HEK293 (cell line): ENCODE measurements at regions not wholly inside any gene's neighbourhood (a gene's known extent, or its start where the extent isn't known, plus 50 kb on each side); places are given as distances from the start of the nearest gene placed in this dataset.

Experiments used
- CTCF ChIA-PET: fragments of 350-600 bp; formaldehyde crosslinking; extraction: SDS; loops from one replicate; lab custom pipeline; 2021; ENCODE audit warnings: antibody characterized with exemption; lab: Yijun Ruan, JAX
- POLR2A ChIA-PET: fragments of 300-600 bp; formaldehyde crosslinking; extraction: SDS; loops from one replicate; lab custom pipeline; 2020; ENCODE audit warnings: antibody characterized with exemption, inconsistent platforms; lab: Yijun Ruan, JAX
- H3K27ac ChIP-seq: fragments of 200-500 bp; sonication (Bioruptor generic); 2 replicates; pipeline ENCODE4 v1.5.1; 2014; ENCODE audit warnings: low read depth, low read length, control low read depth, inconsistent platforms; ENCODE audit errors: extremely low read depth
- H3K36me3 ChIP-seq, 2 experiments: fragments of 200-500 bp in 1 of 2; sonication (Bioruptor generic) in 1 of 2; 1 replicate in 1 of 2; 2 replicates in 1 of 2; pipeline ENCODE4 v1.5.1; 2014 to 2017; ENCODE audit warnings: inconsistent platforms in 2 of 2, low read length in 2 of 2; ENCODE audit not compliant: control insufficient read depth in 2 of 2, insufficient read depth in 1 of 2
- H3K4me1 ChIP-seq: fragments of 200-500 bp; sonication (Bioruptor generic); 2 replicates; pipeline ENCODE4 v1.5.1; 2014; ENCODE audit warnings: mild to moderate bottlenecking, low read length, inconsistent platforms; ENCODE audit not compliant: control insufficient read depth, insufficient read depth
- H3K4me3 ChIP-seq: 2 replicates; pipeline ENCODE4 v1.5.1; 2011; ENCODE audit warnings: low read depth, mild to moderate bottlenecking, control low read depth, low read length, moderate library complexity
- H3K9me3 ChIP-seq: fragments of 200-500 bp; sonication (Bioruptor generic); 2 replicates; pipeline ENCODE4 v1.5.1; 2014; ENCODE audit warnings: low read depth, low read length, inconsistent platforms; ENCODE audit not compliant: control insufficient read depth, insufficient read depth
- KLF1 ChIP-seq: fragments of 450-650 bp; formaldehyde crosslinking; IDR thresholded peaks from 2 replicates; pipeline ENCODE4 v1.5.1; 2016; ENCODE audit warnings: missing biosample characterization, missing genetic modification characterization
- KLF7 ChIP-seq: fragments of 450-650 bp; formaldehyde crosslinking; IDR thresholded peaks from 2 replicates; pipeline ENCODE4 v1.5.1; 2016; ENCODE audit warnings: missing biosample characterization, missing genetic modification characterization, borderline replicate concordance
- PBX3 ChIP-seq: sonication (generic); formaldehyde crosslinking; IDR thresholded peaks from 2 replicates; pipeline ENCODE4 v1.8.1; 2022; ENCODE audit warnings: mild to moderate bottlenecking, moderate library complexity, missing genetic modification reagents
- SALL2 ChIP-seq: fragments of 450-650 bp; formaldehyde crosslinking; IDR thresholded peaks from 2 replicates; pipeline ENCODE4 v1.5.0; 2017; ENCODE audit warnings: missing biosample characterization, mild to moderate bottlenecking, missing genetic modification characterization, borderline replicate concordance
- ZBTB20 ChIP-seq: fragments of 450-650 bp; formaldehyde crosslinking; IDR thresholded peaks from 2 replicates; pipeline ENCODE4 v1.5.1; 2016; ENCODE audit warnings: missing biosample characterization, missing genetic modification characterization
- ZBTB48 ChIP-seq: fragments of 450-650 bp; formaldehyde crosslinking; IDR thresholded peaks from 2 replicates; pipeline ENCODE4 v1.5.1; 2016; ENCODE audit warnings: missing biosample characterization, missing genetic modification characterization
- ZEB2 ChIP-seq: fragments of 450-650 bp; formaldehyde crosslinking; IDR thresholded peaks from 2 replicates; pipeline ENCODE4 v1.5.1; 2016; ENCODE audit warnings: missing biosample characterization, missing genetic modification characterization
- ZNF112 ChIP-seq: fragments of 450-650 bp; formaldehyde crosslinking; IDR thresholded peaks from 2 replicates; pipeline ENCODE4 v1.5.0; 2017; ENCODE audit warnings: missing biosample characterization, missing genetic modification characterization
- ZNF132 ChIP-seq: fragments of 450-650 bp; formaldehyde crosslinking; IDR thresholded peaks from 2 replicates; pipeline ENCODE4 v1.5.1; 2017; ENCODE audit warnings: missing biosample characterization, missing genetic modification characterization, borderline replicate concordance
- ZNF140 ChIP-seq: fragments of 450-650 bp; formaldehyde crosslinking; IDR thresholded peaks from 2 replicates; pipeline ENCODE4 v1.5.1; 2016; ENCODE audit warnings: missing biosample characterization, missing genetic modification characterization
- ZNF18 ChIP-seq: fragments of 450-650 bp; formaldehyde crosslinking; IDR thresholded peaks from 2 replicates; pipeline ENCODE4 v1.5.1; 2016; ENCODE audit warnings: missing biosample characterization, missing genetic modification characterization
- ZNF202 ChIP-seq: fragments of 450-650 bp; formaldehyde crosslinking; IDR thresholded peaks from 2 replicates; pipeline ENCODE4 v1.5.1; 2016; ENCODE audit warnings: missing biosample characterization, missing genetic modification characterization, borderline replicate concordance
- ZNF37A ChIP-seq: fragments of 450-650 bp; IDR thresholded peaks from 2 replicates; pipeline ENCODE4 v1.5.1; 2018; ENCODE audit warnings: missing biosample characterization, missing genetic modification characterization
- ZNF518A ChIP-seq: fragments of 450-650 bp; formaldehyde crosslinking; conservative IDR thresholded peaks from 2 replicates; pipeline ENCODE4 v1.5.1; 2016; ENCODE audit warnings: low read depth, missing biosample characterization, missing genetic modification characterization
- ZNF530 ChIP-seq: fragments of 450-650 bp; formaldehyde crosslinking; IDR thresholded peaks from 2 replicates; pipeline ENCODE4 v1.5.1; 2016; ENCODE audit warnings: low read depth, missing biosample characterization, missing genetic modification characterization
- ZNF623 ChIP-seq: fragments of 450-650 bp; formaldehyde crosslinking; IDR thresholded peaks from 2 replicates; pipeline ENCODE4 v1.5.1; 2016; ENCODE audit warnings: missing biosample characterization, missing genetic modification characterization
- ZNF629 ChIP-seq: fragments of 450-650 bp; formaldehyde crosslinking; IDR thresholded peaks from 2 replicates; pipeline ENCODE4 v1.5.1; 2017; ENCODE audit warnings: missing biosample characterization, missing genetic modification characterization
- ZSCAN30 ChIP-seq: fragments of 450-650 bp; IDR thresholded peaks from 2 replicates; pipeline ENCODE4 v1.5.1; 2018; ENCODE audit warnings: missing biosample characterization, mild to moderate bottlenecking, missing genetic modification characterization, moderate library complexity
- TF ChIP-seq, protein P1 (sequence below): fragments of 450-650 bp; formaldehyde crosslinking; IDR thresholded peaks from 2 replicates; pipeline ENCODE4 v1.5.1; 2017; ENCODE audit warnings: missing biosample characterization, missing genetic modification characterization
- TF ChIP-seq, protein P2 (sequence below): fragments of 450-650 bp; formaldehyde crosslinking; IDR thresholded peaks from 2 replicates; pipeline ENCODE4 v1.5.1; 2016; ENCODE audit warnings: missing biosample characterization, missing genetic modification characterization

GRCh38 chrX:149996515-149996914 is 58.2 kb upstream of the EOLA2 start:
- Histone ChIP-seq H3K36me3 (peaks cover 0 to 20% of the 10 kb centered on the region in 2 experiments; a peak in 1 of 3 replicates), H3K4me1 (no peaks in the 10 kb centered on the region), H3K9me3 (no peaks in the 10 kb centered on the region), H3K4me3 (no peak overlapping the region), H3K27ac (no peak overlapping the region)
- TF ChIP-seq ZNF623 (tag by site-specific recombination) (no peak), ZNF37A (tag by site-specific recombination) (no peak), ZBTB48 (tag by site-specific recombination) (no peak), PBX3 (CRISPR knock-in tag) (no peak), ZNF629 (tag by site-specific recombination) (no peak), ZBTB20 (tag by site-specific recombination) (no peak), ZNF18 (tag by site-specific recombination) (no peak), ZEB2 (tag by site-specific recombination) (no peak), ZNF518A (tag by site-specific recombination) (no peak), ZNF530 (tag by site-specific recombination) (no peak), SALL2 (tag by site-specific recombination) (no peak), ZSCAN30 (tag by site-specific recombination) (no peak), KLF1 (no peak), ZNF140 (tag by site-specific recombination) (no peak), ZNF132 (tag by site-specific recombination) (no peak), ZNF112 (tag by site-specific recombination) (no peak), KLF7 (no peak), ZNF202 (tag by site-specific recombination) (no peak)
- TF ChIP-seq, protein P1, sequence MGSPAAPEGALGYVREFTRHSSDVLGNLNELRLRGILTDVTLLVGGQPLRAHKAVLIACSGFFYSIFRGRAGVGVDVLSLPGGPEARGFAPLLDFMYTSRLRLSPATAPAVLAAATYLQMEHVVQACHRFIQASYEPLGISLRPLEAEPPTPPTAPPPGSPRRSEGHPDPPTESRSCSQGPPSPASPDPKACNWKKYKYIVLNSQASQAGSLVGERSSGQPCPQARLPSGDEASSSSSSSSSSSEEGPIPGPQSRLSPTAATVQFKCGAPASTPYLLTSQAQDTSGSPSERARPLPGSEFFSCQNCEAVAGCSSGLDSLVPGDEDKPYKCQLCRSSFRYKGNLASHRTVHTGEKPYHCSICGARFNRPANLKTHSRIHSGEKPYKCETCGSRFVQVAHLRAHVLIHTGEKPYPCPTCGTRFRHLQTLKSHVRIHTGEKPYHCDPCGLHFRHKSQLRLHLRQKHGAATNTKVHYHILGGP (tag by site-specific recombination) = no peak
- TF ChIP-seq, protein P2, sequence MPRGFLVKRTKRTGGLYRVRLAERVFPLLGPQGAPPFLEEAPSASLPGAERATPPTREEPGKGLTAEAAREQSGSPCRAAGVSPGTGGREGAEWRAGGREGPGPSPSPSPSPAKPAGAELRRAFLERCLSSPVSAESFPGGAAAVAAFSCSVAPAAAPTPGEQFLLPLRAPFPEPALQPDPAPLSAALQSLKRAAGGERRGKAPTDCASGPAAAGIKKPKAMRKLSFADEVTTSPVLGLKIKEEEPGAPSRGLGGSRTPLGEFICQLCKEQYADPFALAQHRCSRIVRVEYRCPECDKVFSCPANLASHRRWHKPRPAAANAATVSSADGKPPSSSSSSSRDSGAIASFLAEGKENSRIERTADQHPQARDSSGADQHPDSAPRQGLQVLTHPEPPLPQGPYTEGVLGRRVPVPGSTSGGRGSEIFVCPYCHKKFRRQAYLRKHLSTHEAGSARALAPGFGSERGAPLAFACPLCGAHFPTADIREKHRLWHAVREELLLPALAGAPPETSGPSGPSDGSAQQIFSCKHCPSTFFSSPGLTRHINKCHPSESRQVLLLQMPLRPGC = no peak
- ChIA-PET POLR2A (no interaction called here), CTCF (interaction anchor here (0.7 kb wide), 1 partner anchor 179 kb away, joined by 3 read pairs; no protein-coding TSS in a partner anchor)
